KMS-11 (cell line): ENCODE measurements at regions not wholly inside any gene's neighbourhood (a gene's known extent, or its start where the extent isn't known, plus 50 kb on each side); places are given as distances from the start of the nearest gene placed in this dataset.

Source experiments
- H2AFZ ChIP-seq: fragments of 200-600 bp; sonication (generic); 2 replicates; pipeline ENCODE4 v1.6.1; 2016; ENCODE audit warnings: antibody characterized with exemption, mixed run types, low read depth
- H3K27ac ChIP-seq: fragments of 200-600 bp; sonication (generic); 2 replicates; pipeline ENCODE4 v1.6.1; 2016; ENCODE audit warnings: mild to moderate bottlenecking, mixed run types
- H3K27me3 ChIP-seq: fragments of 200-600 bp; sonication (generic); 2 replicates; pipeline ENCODE4 v1.6.1; 2017; ENCODE audit warnings: mild to moderate bottlenecking, low read depth, mixed run types, moderate library complexity; ENCODE audit not compliant: insufficient read depth
- H3K36me3 ChIP-seq: fragments of 200-600 bp; sonication (generic); 2 replicates; pipeline ENCODE4 v1.6.1; 2017; ENCODE audit warnings: mild to moderate bottlenecking, mixed run types; ENCODE audit not compliant: insufficient read depth
- H3K4me1 ChIP-seq: fragments of 200-600 bp; sonication (generic); 2 replicates; pipeline ENCODE4 v1.6.1; 2016; ENCODE audit warnings: mild to moderate bottlenecking, low read depth, mixed run types; ENCODE audit not compliant: poor library complexity, severe bottlenecking
- H3K4me2 ChIP-seq: fragments of 200-600 bp; sonication (generic); 2 replicates; pipeline ENCODE4 v1.7.0; 2016; ENCODE audit warnings: mild to moderate bottlenecking, mixed run types
- H3K4me3 ChIP-seq: fragments of 200-600 bp; sonication (generic); IDR thresholded peaks from 2 replicates; pipeline ENCODE4 v1.6.1; 2017; ENCODE audit warnings: low read depth, low read length, mixed read lengths; ENCODE audit not compliant: insufficient read depth
- H3K79me2 ChIP-seq: fragments of 200-600 bp; sonication (generic); 2 replicates; pipeline ENCODE4 v1.6.1; 2016; ENCODE audit warnings: low read depth, mixed run types; ENCODE audit not compliant: insufficient read depth
- H3K9ac ChIP-seq: fragments of 200-600 bp; sonication (generic); 2 replicates; pipeline ENCODE4 v1.6.1; 2016; ENCODE audit warnings: mild to moderate bottlenecking, mixed run types
- H4K20me1 ChIP-seq: fragments of 200-600 bp; sonication (generic); 2 replicates; pipeline ENCODE4 v1.6.1; 2016; ENCODE audit warnings: mild to moderate bottlenecking, mixed run types; ENCODE audit not compliant: insufficient read depth
- CTCF ChIP-seq: fragments of 200-600 bp; sonication (generic); conservative IDR thresholded peaks from 2 replicates; pipeline ENCODE4 v1.6.1; 2017; ENCODE audit warnings: low read depth, mild to moderate bottlenecking, antibody characterized with exemption, low read length, moderate library complexity, mixed read lengths

- H3K27ac ChIP-seq, result no peak overlapping the region
- H3K4me1 ChIP-seq, result no peaks in the 10 kb centered on the region
- H3K36me3 ChIP-seq, result no peaks in the 10 kb centered on the region
- H3K9ac ChIP-seq, result no peak overlapping the region
- H2AFZ ChIP-seq, result no peak overlapping the region
- H4K20me1 ChIP-seq, result no peaks in the 10 kb centered on the region
- H3K79me2 ChIP-seq, result no peaks in the 10 kb centered on the region
- H3K27me3 ChIP-seq, result no peaks in the 10 kb centered on the region
- no peak for TF ChIP-seq CTCF
- no peak overlapping the region for H3K4me2 ChIP-seq
- H3K4me3 ChIP-seq, result no peak overlapping the region
Measured at GRCh38 chr6:132067286-132067685, 116.1 kb upstream of the CCN2 start.

GRCh38 chr6:132065556-132065955 lies 114.4 kb upstream of the CCN2 start:
- Histone ChIP-seq H3K27me3 (no peaks in the 10 kb centered on the region), H3K4me3 (no peak overlapping the region), H4K20me1 (no peaks in the 10 kb centered on the region), H3K9ac (no peak overlapping the region), H3K4me2 (no peak overlapping the region), H3K4me1 (no peaks in the 10 kb centered on the region), H3K27ac (no peak overlapping the region), H3K79me2 (no peaks in the 10 kb centered on the region), H3K36me3 (no peaks in the 10 kb centered on the region), H2AFZ (no peak overlapping the region)
- TF ChIP-seq CTCF, result no peak

- Histone ChIP-seq H3K36me3 (no peaks in the 10 kb centered on the region), H3K4me1 (no peaks in the 10 kb centered on the region), H2AFZ (no peak overlapping the region), H3K27ac (no peak overlapping the region), H3K27me3 (no peaks in the 10 kb centered on the region), H4K20me1 (no peaks in the 10 kb centered on the region), H3K4me2 (no peak overlapping the region), H3K79me2 (no peaks in the 10 kb centered on the region), H3K9ac (no peak overlapping the region), H3K4me3 (no peak overlapping the region)
- no peak for TF ChIP-seq CTCF
Measured at GRCh38 chr6:132063738-132064137, 112.6 kb upstream of the CCN2 start.

GRCh38 chr6:132063204-132063603 lies 112.0 kb upstream of the CCN2 start:
- no peaks in the 10 kb centered on the region for H3K36me3 ChIP-seq
- H3K4me1 ChIP-seq, result no peaks in the 10 kb centered on the region
- H3K9ac ChIP-seq, result no peak overlapping the region
- no peak for TF ChIP-seq CTCF
- no peak overlapping the region for H3K4me2 ChIP-seq
- H3K27ac ChIP-seq, result no peak overlapping the region
- no peak overlapping the region for H3K4me3 ChIP-seq
- no peak overlapping the region for H2AFZ ChIP-seq
- H3K27me3 ChIP-seq, result no peaks in the 10 kb centered on the region
- H4K20me1 ChIP-seq, result no peaks in the 10 kb centered on the region
- H3K79me2 ChIP-seq, result no peaks in the 10 kb centered on the region

- Histone ChIP-seq H2AFZ (no peak overlapping the region), H3K4me3 (no peak overlapping the region), H3K4me1 (no peaks in the 10 kb centered on the region), H3K36me3 (no peaks in the 10 kb centered on the region), H3K27ac (no peak overlapping the region), H3K27me3 (no peaks in the 10 kb centered on the region), H3K4me2 (no peak overlapping the region), H3K79me2 (no peaks in the 10 kb centered on the region), H4K20me1 (no peaks in the 10 kb centered on the region), H3K9ac (no peak overlapping the region)
- no peak for TF ChIP-seq CTCF
Measured at GRCh38 chr6:132062626-132063025, 111.5 kb upstream of the CCN2 start.
